Endodermal cell (in vitro differentiated cells): ENCODE measurements at regions not wholly inside any gene's neighbourhood (a gene's known extent, or its start where the extent isn't known, plus 50 kb on each side); places are given as distances from the start of the nearest gene placed in this dataset.

Experiments used
- DNase-seq: peaks from one replicate; pipeline ENCODE4 v3.0.0-alpha.2; 2017
- H3K27ac ChIP-seq: 2 replicates; pipeline ENCODE4 v1.5.1; 2013; ENCODE audit warnings: mild to moderate bottlenecking, low read depth, low read length, moderate library complexity
- H3K27me3 ChIP-seq: 2 replicates; pipeline ENCODE4 v1.6.1; 2013; ENCODE audit warnings: mild to moderate bottlenecking, low read length, moderate library complexity; ENCODE audit not compliant: insufficient read depth, control insufficient read depth, poor library complexity, severe bottlenecking
- H3K36me3 ChIP-seq: 2 replicates; pipeline ENCODE4 v1.7.0; 2013; ENCODE audit warnings: mild to moderate bottlenecking, low read length, moderate library complexity; ENCODE audit not compliant: control insufficient read depth, insufficient read depth
- H3K4me1 ChIP-seq: one replicate; pipeline ENCODE4 v1.7.0; 2013; ENCODE audit warnings: low read length; ENCODE audit not compliant: control insufficient read depth, insufficient read depth
- H3K4me3 ChIP-seq: 2 replicates; pipeline ENCODE4 v1.5.1; 2013; ENCODE audit warnings: mild to moderate bottlenecking, low read length, moderate library complexity
- H3K9ac ChIP-seq: 2 replicates; pipeline ENCODE4 v1.6.1; 2013; ENCODE audit warnings: mild to moderate bottlenecking, low read length, moderate library complexity; ENCODE audit not compliant: poor library complexity, severe bottlenecking; ENCODE audit errors: extremely low read depth
- H3K9me3 ChIP-seq: 2 replicates; pipeline ENCODE4 v1.6.1; 2013; ENCODE audit warnings: mild to moderate bottlenecking, low read length, moderate library complexity; ENCODE audit not compliant: control insufficient read depth
- H3K27ac Mint-ChIP-seq: 2 replicates; pipeline ENCODE4 v1.8.0; 2020; ENCODE audit warnings: mixed read lengths
- H3K27me3 Mint-ChIP-seq: 2 replicates; pipeline ENCODE4 v1.8.0; 2021; ENCODE audit warnings: mild to moderate bottlenecking, mixed read lengths; ENCODE audit not compliant: insufficient read depth
- H3K36me3 Mint-ChIP-seq: 2 replicates; pipeline ENCODE4 v1.8.0; 2020; ENCODE audit warnings: low read depth, mixed read lengths
- H3K4me1 Mint-ChIP-seq: 2 replicates; pipeline ENCODE4 v1.8.0; 2020; ENCODE audit warnings: mixed read lengths
- H3K4me3 Mint-ChIP-seq: 2 replicates; pipeline ENCODE4 v1.8.0; 2020; ENCODE audit warnings: mild to moderate bottlenecking, moderate library complexity, mixed read lengths
- H3K9me3 Mint-ChIP-seq: 2 replicates; pipeline ENCODE4 v1.8.0; 2020; ENCODE audit warnings: mild to moderate bottlenecking, mixed read lengths
- CTCF ChIP-seq: fragments of 200-600 bp; sonication (generic); conservative IDR thresholded peaks from 2 replicates; pipeline ENCODE4 v1.5.0; 2021; ENCODE audit warnings: antibody characterized with exemption, mild to moderate bottlenecking
- WGBS, 2 experiments: methylation state at CpG; one replicate each; pipeline versions ENCODE4 v1.1.5 to v1.1.7; 2013; ENCODE audit warnings: missing lambda C conversion rate in 2 of 2, mixed read lengths in 1 of 2; ENCODE audit not compliant: insufficient coverage in 1 of 2, insufficient read length in 1 of 2; 5-methylcytosine and 5-hydroxymethylcytosine counted together

GRCh38 chr11:131157678-131158077 is 212.7 kb upstream of the NTM start:
- Mint-ChIP-seq H3K9me3 (no peaks in the 10 kb centered on the region), H3K27me3 (no peaks in the 10 kb centered on the region), H3K36me3 (no peaks in the 10 kb centered on the region), H3K4me1 (peaks cover 37% of the 10 kb centered on the region), H3K4me3 (no peak overlapping the region), H3K27ac (no peak overlapping the region)
- no peak for DNase-seq
- H3K36me3 ChIP-seq: no peaks in the 10 kb centered on the region
- no peaks in the 10 kb centered on the region for H3K9me3 ChIP-seq
- no peak overlapping the region for H3K4me3 ChIP-seq
- TF ChIP-seq CTCF: no peak
- H3K4me1 ChIP-seq: peaks cover 22% of the 10 kb centered on the region
- WGBS, 2 experiments: 76 to 96% methylated on average over 2 of the region's 2 CpGs
- H3K9ac ChIP-seq: no peak overlapping the region
- H3K27ac ChIP-seq: no peak overlapping the region
- no peaks in the 10 kb centered on the region for H3K27me3 ChIP-seq

DNA sequence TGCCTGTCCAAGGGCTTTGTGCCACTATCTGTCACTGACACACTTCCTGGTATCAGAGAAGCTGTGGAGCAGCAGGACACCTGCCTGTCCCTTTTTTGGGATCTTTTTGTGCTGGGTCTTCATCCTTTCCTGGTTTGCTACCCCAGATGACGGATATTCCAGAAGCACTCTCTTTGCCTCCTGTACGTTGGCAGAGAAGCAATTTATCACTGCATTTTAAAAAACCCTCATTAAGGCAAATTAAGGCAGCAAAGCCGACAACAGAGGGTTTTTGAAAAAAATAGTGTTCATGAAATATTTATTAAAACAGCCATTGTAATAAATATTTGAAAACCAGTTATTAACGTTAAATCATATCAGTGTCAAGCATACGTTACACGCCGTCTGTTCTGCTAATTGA is 209.6 kb upstream of the NTM start:
- no peak for DNase-seq
- Mint-ChIP-seq H3K36me3 (no peaks in the 10 kb centered on the region), H3K9me3 (no peaks in the 10 kb centered on the region), H3K27me3 (no peaks in the 10 kb centered on the region), H3K4me3 (no peak overlapping the region), H3K4me1 (peaks cover 13% of the 10 kb centered on the region), H3K27ac (no peak overlapping the region)
- WGBS, 2 experiments: 78 to 79% methylated on average over 6 of the region's 7 CpGs
- Histone ChIP-seq H3K9me3 (no peaks in the 10 kb centered on the region), H3K4me3 (no peak overlapping the region), H3K36me3 (no peaks in the 10 kb centered on the region), H3K27me3 (no peaks in the 10 kb centered on the region), H3K27ac (no peak overlapping the region), H3K9ac (no peak overlapping the region), H3K4me1 (peaks cover 4% of the 10 kb centered on the region)
- TF ChIP-seq CTCF: no peak

DNA sequence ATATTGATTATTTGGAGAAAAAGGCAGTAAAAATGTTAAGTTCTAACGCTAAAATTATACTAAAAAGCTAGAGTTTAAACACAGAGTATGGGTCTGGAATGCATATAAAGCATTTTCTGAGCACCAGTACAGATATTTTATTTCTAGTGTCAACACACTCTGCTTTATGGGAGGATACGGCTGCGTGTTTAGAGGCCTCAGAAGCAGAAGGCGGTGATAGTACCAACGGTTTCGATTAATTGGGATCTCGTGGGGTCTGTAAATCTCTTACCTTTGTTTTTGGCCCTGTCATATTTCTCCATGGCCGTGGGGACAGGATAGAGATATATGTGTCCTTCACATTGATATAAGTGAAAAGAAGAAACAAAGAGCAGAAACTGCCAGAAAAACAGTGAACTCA is 206.8 kb upstream of the NTM start:
- WGBS, 2 experiments: 93 to 94% methylated on average over 3 to 8 of the region's 8 CpGs
- H3K4me3 Mint-ChIP-seq: no peak overlapping the region
- H3K9me3 Mint-ChIP-seq: no peaks in the 10 kb centered on the region

More for the DNA sequence above, 206.8 kb upstream of the NTM start:
- no peak overlapping the region for H3K4me3 ChIP-seq
- no peaks in the 10 kb centered on the region for H3K36me3 ChIP-seq
- TF ChIP-seq CTCF: no peak
- H3K36me3 Mint-ChIP-seq: no peaks in the 10 kb centered on the region
- no peaks in the 10 kb centered on the region for H3K9me3 ChIP-seq
- no peak overlapping the region for H3K27ac Mint-ChIP-seq
- no peak overlapping the region for H3K9ac ChIP-seq
- H3K27me3 Mint-ChIP-seq: peaks cover 8% of the 10 kb centered on the region
- no peak overlapping the region for H3K27ac ChIP-seq
- DNase-seq: no peak
- H3K27me3 ChIP-seq: no peaks in the 10 kb centered on the region
- no peaks in the 10 kb centered on the region for H3K4me1 ChIP-seq
- H3K4me1 Mint-ChIP-seq: no peaks in the 10 kb centered on the region
